ENCODE measurements at regions not wholly inside any gene's neighbourhood (a gene's known extent, or its start where the extent isn't known, plus 50 kb on each side); places are given as distances from the start of the nearest gene placed in this dataset.

DNA sequence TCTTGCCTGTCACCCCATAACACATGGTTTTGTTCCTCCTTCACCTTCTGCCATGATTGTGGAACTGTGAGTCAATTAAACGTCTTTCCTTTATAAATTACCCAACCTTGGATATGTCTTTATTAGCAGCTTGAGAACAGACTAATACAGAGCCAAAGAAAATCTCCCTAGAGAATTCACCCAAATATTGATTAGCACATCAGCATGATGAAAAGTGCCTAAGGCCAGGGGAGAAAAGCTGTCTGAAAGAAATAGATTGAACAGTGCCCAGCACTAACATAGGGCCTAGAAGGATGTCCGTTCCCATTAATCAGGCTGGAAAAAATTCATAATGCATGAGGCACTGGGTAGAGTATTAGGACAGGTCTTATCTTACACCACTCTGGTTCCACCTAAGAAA lies 111.9 kb upstream of the CALN1 start:
- DNase-seq (ENCODE audit: low spot score in 2 of 2): no peak
- Mint-ChIP-seq H3K27me3 (no peaks in the 10 kb centered on the region), H3K4me3 (no peak overlapping the region), H3K27ac (ENCODE audit: low read depth) (no peak overlapping the region), H3K9me3 (peaks cover 5% of the 10 kb centered on the region), H3K36me3 (ENCODE audit: insufficient read depth) (peaks cover 4% of the 10 kb centered on the region), H3K4me1 (no peaks in the 10 kb centered on the region)
- ATAC-seq (replicated peaks; ENCODE audit: extremely low read depth, poor library complexity, severe bottlenecking): no peak

- Mint-ChIP-seq H3K9me3 (no peaks in the 10 kb centered on the region), H3K36me3 (ENCODE audit: insufficient read depth) (no peaks in the 10 kb centered on the region), H3K4me1 (no peaks in the 10 kb centered on the region), H3K27me3 (peaks cover 19% of the 10 kb centered on the region), H3K27ac (ENCODE audit: low read depth) (no peak overlapping the region), H3K4me3 (no peak overlapping the region)
- DNase-seq (ENCODE audit: low spot score in 2 of 2): no peak
- no peak for ATAC-seq (replicated peaks; ENCODE audit: extremely low read depth, poor library complexity, severe bottlenecking)
Measured at GRCh38 chr7:72504061-72504706, 92.0 kb upstream of the CALN1 start.

GRCh38 chr7:72503644-72504043 lies 91.5 kb upstream of the CALN1 start:
- H3K9me3 Mint-ChIP-seq: no peaks in the 10 kb centered on the region
- H3K27me3 Mint-ChIP-seq: peaks cover 19% of the 10 kb centered on the region
- DNase-seq (ENCODE audit: low spot score in 2 of 2) (no peak), ATAC-seq (replicated peaks; ENCODE audit: extremely low read depth, poor library complexity, severe bottlenecking) (no peak)
- no peak overlapping the region for H3K4me3 Mint-ChIP-seq
- no peaks in the 10 kb centered on the region for H3K4me1 Mint-ChIP-seq
- H3K27ac Mint-ChIP-seq (ENCODE audit: low read depth): no peak overlapping the region
- no peaks in the 10 kb centered on the region for H3K36me3 Mint-ChIP-seq (ENCODE audit: insufficient read depth)

DNA sequence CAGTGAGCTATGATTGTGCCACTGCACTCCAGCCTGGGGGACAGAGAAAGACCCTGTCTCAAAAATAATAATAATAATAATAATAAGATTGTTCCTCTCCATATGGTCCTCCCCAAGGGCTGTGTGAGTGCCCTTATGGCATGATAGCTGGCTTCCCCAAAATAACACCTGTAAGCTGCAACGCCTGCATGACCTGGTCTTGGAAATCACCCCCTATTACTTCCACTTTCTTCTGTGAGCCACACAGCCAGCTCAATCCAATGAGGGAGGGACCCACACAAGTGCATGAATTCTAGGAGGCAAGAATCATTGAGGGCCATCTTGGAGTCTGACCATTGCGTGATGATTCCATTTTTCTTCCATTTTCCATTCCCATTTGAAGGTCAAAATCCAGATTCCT lies 82.7 kb upstream of the CALN1 start:
- no peak overlapping the region for H3K27ac Mint-ChIP-seq (ENCODE audit: low read depth)
- ATAC-seq (replicated peaks; ENCODE audit: extremely low read depth, poor library complexity, severe bottlenecking) (no peak), DNase-seq (ENCODE audit: low spot score in 2 of 2) (no peak)
- no peaks in the 10 kb centered on the region for H3K4me1 Mint-ChIP-seq
- H3K4me3 Mint-ChIP-seq: no peak overlapping the region
- H3K9me3 Mint-ChIP-seq: peaks cover 5% of the 10 kb centered on the region
- no peaks in the 10 kb centered on the region for H3K27me3 Mint-ChIP-seq
- no peaks in the 10 kb centered on the region for H3K36me3 Mint-ChIP-seq (ENCODE audit: insufficient read depth)

GRCh38 chr7:72493850-72494661 lies 81.9 kb upstream of the CALN1 start:
- no peak overlapping the region for H3K27ac Mint-ChIP-seq (ENCODE audit: low read depth)
- no peaks in the 10 kb centered on the region for H3K27me3 Mint-ChIP-seq
- ATAC-seq (replicated peaks; ENCODE audit: extremely low read depth, poor library complexity, severe bottlenecking) (no peak), DNase-seq (ENCODE audit: low spot score in 2 of 2) (peak in 1 of 2 donors; percentile 16)
- H3K9me3 Mint-ChIP-seq: peaks cover 5% of the 10 kb centered on the region
- H3K36me3 Mint-ChIP-seq (ENCODE audit: insufficient read depth): no peaks in the 10 kb centered on the region
- no peak overlapping the region for H3K4me3 Mint-ChIP-seq
- H3K4me1 Mint-ChIP-seq: no peaks in the 10 kb centered on the region

DNA sequence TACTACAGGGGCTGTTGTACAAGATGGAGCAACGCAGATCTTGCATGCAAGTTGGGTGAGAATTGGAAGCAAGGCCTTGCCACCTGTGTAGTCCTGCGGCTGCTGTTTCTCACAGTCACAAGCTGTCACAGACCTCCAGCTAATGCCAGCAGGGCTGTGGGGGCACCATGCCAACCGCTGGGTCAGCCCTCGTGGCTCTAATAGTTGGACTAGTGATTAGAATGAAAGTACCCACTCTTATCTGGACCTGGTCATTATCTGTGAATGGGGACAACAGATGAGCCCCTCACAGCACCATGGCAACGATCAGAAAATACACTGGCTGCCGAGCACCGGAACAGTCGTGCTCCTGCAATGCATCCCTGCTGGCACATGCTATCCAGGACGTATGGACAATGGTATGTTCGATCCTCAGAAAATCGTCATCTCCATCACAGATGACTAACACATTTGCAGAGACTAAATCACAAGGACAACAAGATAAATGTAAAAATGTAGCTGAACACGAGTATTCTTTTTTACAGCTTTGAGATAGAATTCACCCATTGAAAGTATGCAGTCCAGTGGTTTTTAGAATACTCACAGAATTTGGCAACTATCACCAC lies 80.4 kb upstream of the CALN1 start:
- DNase-seq (ENCODE audit: low spot score in 2 of 2) (no peak), ATAC-seq (replicated peaks; ENCODE audit: extremely low read depth, poor library complexity, severe bottlenecking) (no peak)
- no peaks in the 10 kb centered on the region for H3K4me1 Mint-ChIP-seq
- no peaks in the 10 kb centered on the region for H3K27me3 Mint-ChIP-seq
- no peak overlapping the region for H3K4me3 Mint-ChIP-seq
- H3K27ac Mint-ChIP-seq (ENCODE audit: low read depth): no peak overlapping the region
- H3K36me3 Mint-ChIP-seq (ENCODE audit: insufficient read depth): no peaks in the 10 kb centered on the region
- H3K9me3 Mint-ChIP-seq: peaks cover 7% of the 10 kb centered on the region

DNA sequence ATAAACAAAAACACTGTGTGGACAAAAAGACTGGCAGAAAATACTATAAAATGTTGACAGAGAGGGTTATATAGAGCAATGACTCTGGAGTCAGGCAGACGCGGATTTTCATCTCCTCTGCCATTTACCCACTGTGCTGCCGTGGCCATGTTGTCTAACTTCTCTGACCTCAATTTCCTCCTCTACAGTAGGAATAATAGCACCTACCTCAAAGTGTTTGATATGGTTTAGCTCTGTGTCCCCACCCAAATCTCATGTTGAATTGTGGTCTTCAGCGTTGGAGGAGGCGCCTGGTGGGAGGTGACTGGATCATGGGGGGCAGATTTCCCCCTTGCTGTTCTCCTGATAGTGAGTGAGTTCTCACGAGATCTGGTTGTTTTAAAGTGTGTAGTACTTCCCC lies 78.2 kb upstream of the CALN1 start:
- no peaks in the 10 kb centered on the region for H3K4me1 Mint-ChIP-seq
- no peak overlapping the region for H3K27ac Mint-ChIP-seq (ENCODE audit: low read depth)
- H3K27me3 Mint-ChIP-seq: no peaks in the 10 kb centered on the region
- H3K9me3 Mint-ChIP-seq: peaks cover 13% of the 10 kb centered on the region
- no peak for DNase-seq (ENCODE audit: low spot score in 2 of 2)
- H3K36me3 Mint-ChIP-seq (ENCODE audit: insufficient read depth): no peaks in the 10 kb centered on the region
- H3K4me3 Mint-ChIP-seq: no peak overlapping the region
- no peak for ATAC-seq (replicated peaks; ENCODE audit: extremely low read depth, poor library complexity, severe bottlenecking)

GRCh38 chr7:72481934-72482333 lies 69.8 kb upstream of the CALN1 start:
- peaks cover 36% of the 10 kb centered on the region for H3K27me3 Mint-ChIP-seq
- no peak overlapping the region for H3K4me3 Mint-ChIP-seq
- ATAC-seq (replicated peaks; ENCODE audit: extremely low read depth, poor library complexity, severe bottlenecking) (no peak), DNase-seq (ENCODE audit: low spot score in 2 of 2) (no peak)
- H3K9me3 Mint-ChIP-seq: peaks cover 3% of the 10 kb centered on the region
- no peaks in the 10 kb centered on the region for H3K4me1 Mint-ChIP-seq
- peaks cover 3% of the 10 kb centered on the region for H3K36me3 Mint-ChIP-seq (ENCODE audit: insufficient read depth)
- H3K27ac Mint-ChIP-seq (ENCODE audit: low read depth): no peak overlapping the region

DNA sequence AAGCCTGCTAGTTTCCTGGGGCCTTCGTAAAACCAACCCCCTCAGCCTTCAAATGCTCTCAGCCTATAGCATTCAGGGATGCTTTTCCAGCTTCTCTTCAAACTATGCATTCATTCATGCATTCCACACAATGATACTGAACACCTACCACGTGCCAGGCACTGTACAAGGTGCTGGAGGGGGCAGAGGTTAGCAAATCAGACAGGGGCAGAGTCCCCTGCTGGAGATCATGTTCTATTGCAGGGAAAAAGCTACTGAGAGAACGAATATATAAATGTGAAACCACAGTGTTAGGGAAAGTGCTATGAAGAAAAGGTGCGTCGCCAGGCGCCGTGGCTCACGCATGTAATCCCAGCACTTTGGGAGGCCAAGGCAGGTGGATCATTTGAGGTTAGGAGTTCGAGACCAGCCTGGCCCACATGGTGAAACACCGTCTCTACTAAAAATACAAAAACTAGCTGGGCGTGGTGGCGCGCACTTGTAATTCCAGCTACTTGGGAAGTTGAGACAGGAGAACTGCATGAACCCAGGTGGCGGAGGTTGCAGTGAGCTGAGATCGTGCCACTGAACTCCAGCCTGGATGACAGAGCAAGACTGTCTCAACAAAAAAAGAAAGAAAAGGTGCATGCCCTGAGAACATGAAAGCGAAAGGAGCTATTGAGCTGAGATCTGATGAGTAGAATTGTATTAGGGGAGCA lies 64.6 kb upstream of the CALN1 start:
- Mint-ChIP-seq H3K4me3 (no peak overlapping the region), H3K27ac (ENCODE audit: low read depth) (no peak overlapping the region), H3K27me3 (peaks cover 2% of the 10 kb centered on the region), H3K36me3 (ENCODE audit: insufficient read depth) (peaks cover 1% of the 10 kb centered on the region), H3K4me1 (no peaks in the 10 kb centered on the region), H3K9me3 (peaks cover 14% of the 10 kb centered on the region)
- no peak for ATAC-seq (replicated peaks; ENCODE audit: extremely low read depth, poor library complexity, severe bottlenecking)
- DNase-seq (ENCODE audit: low spot score in 2 of 2): no peak

DNA sequence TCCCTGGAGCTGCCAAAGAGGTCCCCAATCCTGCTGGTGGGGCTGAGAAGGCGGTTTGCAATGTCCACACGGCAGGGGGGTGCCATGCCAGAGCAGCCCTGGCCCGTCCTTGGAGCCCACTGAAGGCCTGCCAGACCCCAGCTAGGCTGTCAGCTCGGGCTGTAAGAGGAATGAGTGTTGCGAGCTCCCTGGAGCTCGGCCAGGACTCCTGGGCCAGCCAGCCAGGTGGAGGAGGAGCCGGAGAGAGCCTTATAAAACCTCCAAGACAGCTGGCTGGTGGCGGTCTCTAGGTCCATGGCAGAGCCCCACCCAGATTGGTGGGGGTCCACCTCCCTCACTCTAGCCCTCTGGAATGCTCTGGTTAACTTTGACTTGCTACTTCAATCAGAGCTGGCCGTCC lies 55.1 kb upstream of the CALN1 start:
- Mint-ChIP-seq H3K9me3 (peaks cover 5% of the 10 kb centered on the region), H3K27me3 (peaks cover 12% of the 10 kb centered on the region), H3K4me1 (no peaks in the 10 kb centered on the region), H3K36me3 (ENCODE audit: insufficient read depth) (no peaks in the 10 kb centered on the region), H3K27ac (ENCODE audit: low read depth) (no peak overlapping the region), H3K4me3 (no peak overlapping the region)
- DNase-seq (ENCODE audit: low spot score in 2 of 2) (no peak), ATAC-seq (replicated peaks; ENCODE audit: extremely low read depth, poor library complexity, severe bottlenecking) (no peak)

DNA sequence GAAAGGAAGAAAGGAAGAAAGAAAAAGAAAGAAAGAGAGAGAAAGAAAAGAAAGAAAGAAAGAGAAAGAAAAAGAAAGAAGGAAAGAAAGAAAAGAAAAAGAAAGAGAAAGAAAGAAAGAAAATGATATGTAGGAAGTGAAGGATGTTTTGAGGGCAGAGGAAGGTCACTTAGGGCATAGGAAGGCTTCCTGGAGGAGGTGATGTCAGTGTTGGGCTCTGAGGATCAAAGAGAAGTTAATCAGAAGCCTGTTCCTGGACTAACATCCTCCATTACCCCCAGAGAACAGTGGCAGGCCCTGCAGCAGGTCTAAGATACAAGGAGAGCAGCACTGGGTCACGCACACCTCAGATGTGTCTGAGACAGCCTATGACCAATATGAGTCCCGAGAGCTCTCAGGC lies 54.7 kb upstream of the CALN1 start:
- DNase-seq (ENCODE audit: low spot score in 2 of 2) (no peak), ATAC-seq (replicated peaks; ENCODE audit: extremely low read depth, poor library complexity, severe bottlenecking) (no peak)
- Mint-ChIP-seq H3K9me3 (peaks cover 5% of the 10 kb centered on the region), H3K4me3 (no peak overlapping the region), H3K4me1 (no peaks in the 10 kb centered on the region), H3K27ac (ENCODE audit: low read depth) (no peak overlapping the region), H3K36me3 (ENCODE audit: insufficient read depth) (no peaks in the 10 kb centered on the region), H3K27me3 (peaks cover 12% of the 10 kb centered on the region)

DNA sequence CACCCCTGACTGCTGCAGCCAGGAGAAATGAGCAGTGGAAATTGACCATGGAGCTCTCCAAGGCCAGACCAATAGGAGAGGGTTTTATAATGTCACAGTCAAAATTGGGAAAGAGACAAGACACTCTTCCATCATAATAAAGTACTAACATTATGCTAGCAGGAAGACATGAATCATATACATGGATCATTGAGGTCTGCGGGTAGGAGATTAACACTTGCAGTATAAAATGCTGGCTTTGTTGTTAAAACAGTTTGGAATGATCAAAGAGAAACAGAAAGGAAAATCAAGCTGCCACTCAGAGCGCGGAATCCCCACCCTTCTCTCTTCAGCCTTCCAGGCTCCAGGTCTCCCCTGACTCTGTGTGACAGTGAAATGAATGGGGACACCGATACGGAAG lies 53.4 kb upstream of the CALN1 start:
- DNase-seq (ENCODE audit: low spot score in 2 of 2) (no peak), ATAC-seq (replicated peaks; ENCODE audit: extremely low read depth, poor library complexity, severe bottlenecking) (no peak)
- peaks cover 12% of the 10 kb centered on the region for H3K27me3 Mint-ChIP-seq
- H3K36me3 Mint-ChIP-seq (ENCODE audit: insufficient read depth): no peaks in the 10 kb centered on the region
- peaks cover 5% of the 10 kb centered on the region for H3K9me3 Mint-ChIP-seq
- no peaks in the 10 kb centered on the region for H3K4me1 Mint-ChIP-seq
- H3K4me3 Mint-ChIP-seq: no peak overlapping the region
- H3K27ac Mint-ChIP-seq (ENCODE audit: low read depth): no peak overlapping the region
